Liver (tissue), 8 donors: ENCODE measurements at regions not wholly inside any gene's neighbourhood (a gene's known extent, or its start where the extent isn't known, plus 50 kb on each side); places are given as distances from the start of the nearest gene placed in this dataset.

Source experiments
- DNase-seq: peaks from one replicate; pipeline ENCODE4 v3.0.0-alpha.2; 2017; ENCODE audit warnings: low spot score
- H3K27ac ChIP-seq, 2 donors: one replicate each; pipeline ENCODE4 v1.7.0; 2013; ENCODE audit warnings: inconsistent platforms in 2 of 2, low read length in 2 of 2, control low read depth in 1 of 2, low read depth in 1 of 2, mild to moderate bottlenecking in 1 of 2
- H3K27me3 ChIP-seq, 4 donors: one replicate each; pipeline versions ENCODE4 v1.6.1 to v1.7.0; 2013; ENCODE audit warnings: low read length in 3 of 4, inconsistent platforms in 1 of 4, mild to moderate bottlenecking in 1 of 4, moderate library complexity in 1 of 4; ENCODE audit not compliant: control insufficient read depth in 4 of 4, insufficient read depth in 4 of 4
- H3K36me3 ChIP-seq, 4 donors: one replicate each; pipeline versions ENCODE4 v1.6.1 to v1.7.0; 2013; ENCODE audit warnings: low read length in 3 of 4, mild to moderate bottlenecking in 3 of 4, low read depth in 1 of 4, moderate library complexity in 1 of 4; ENCODE audit not compliant: control insufficient read depth in 4 of 4, insufficient read depth in 3 of 4
- H3K4me1 ChIP-seq, 4 donors: one replicate each; pipeline versions ENCODE4 v1.6.1 to v1.7.0; 2013; ENCODE audit warnings: low read length in 3 of 4, mild to moderate bottlenecking in 3 of 4, moderate library complexity in 1 of 4; ENCODE audit not compliant: control insufficient read depth in 4 of 4, insufficient read depth in 4 of 4
- H3K4me3 ChIP-seq, 3 donors: one replicate each; pipeline versions ENCODE4 v1.6.1 to v1.7.0; 2013; ENCODE audit warnings: low read length in 3 of 3, control low read depth in 1 of 3, low read depth in 1 of 3, mild to moderate bottlenecking in 1 of 3
- H3K9ac ChIP-seq, 2 donors: one replicate each; pipeline ENCODE4 v1.7.0; 2013; ENCODE audit warnings: low read length in 2 of 2, mild to moderate bottlenecking in 2 of 2, moderate library complexity in 2 of 2, control low read depth in 1 of 2, low read depth in 1 of 2
- H3K9me3 ChIP-seq, 4 donors: one replicate each; pipeline versions ENCODE4 v1.6.1 to v1.7.0; 2013; ENCODE audit warnings: low read length in 3 of 4; ENCODE audit not compliant: control insufficient read depth in 4 of 4
- EGR1 ChIP-seq, 2 donors: IDR thresholded peaks; 2 replicates each; pipeline ENCODE4 v1.6.1; 2016 to 2018; ENCODE audit warnings: antibody characterized with exemption in 2 of 2, low read depth in 2 of 2
- FOXA2 ChIP-seq: IDR thresholded peaks from 2 replicates; pipeline ENCODE4 v1.6.1; 2016; ENCODE audit warnings: antibody characterized with exemption
- GABPA ChIP-seq, 2 donors: IDR thresholded peaks in 1 of 2; conservative IDR thresholded peaks in 1 of 2; 2 replicates each; pipeline ENCODE4 v1.6.1; 2016; ENCODE audit warnings: antibody characterized with exemption in 2 of 2, mild to moderate bottlenecking in 1 of 2, moderate library complexity in 1 of 2
- HNF4G ChIP-seq: IDR thresholded peaks from 2 replicates; pipeline ENCODE4 v1.6.1; 2016; ENCODE audit warnings: antibody characterized with exemption
- NR2F2 ChIP-seq: IDR thresholded peaks from 2 replicates; pipeline ENCODE4 v1.6.1; 2016; ENCODE audit warnings: antibody characterized with exemption
- RAD21 ChIP-seq, 2 donors: IDR thresholded peaks; 2 replicates each; pipeline ENCODE4 v1.6.1; 2016; ENCODE audit warnings: antibody characterized with exemption in 2 of 2, mild to moderate bottlenecking in 2 of 2
- SP1 ChIP-seq: IDR thresholded peaks from 2 replicates; pipeline ENCODE4 v1.6.1; 2018; ENCODE audit warnings: antibody characterized with exemption, mild to moderate bottlenecking
- TAF1 ChIP-seq: conservative IDR thresholded peaks from 2 replicates; pipeline ENCODE4 v1.6.1; 2016; ENCODE audit warnings: antibody characterized with exemption, mild to moderate bottlenecking
- YY1 ChIP-seq: IDR thresholded peaks from 2 replicates; pipeline ENCODE4 v1.6.1; 2016; ENCODE audit warnings: antibody characterized with exemption, mild to moderate bottlenecking
- WGBS: extraction: QIAGEN DNeasy Blood & Tissue Kit; methylation state at CpG from one replicate; pipeline ENCODE4 v1.1.7; 2013; 5-methylcytosine and 5-hydroxymethylcytosine counted together
- TF ChIP-seq, protein P1 (sequence below): IDR thresholded peaks from 2 replicates; pipeline ENCODE4 v1.6.1; 2016; ENCODE audit warnings: antibody characterized with exemption
- TF ChIP-seq, protein P2 (sequence below): IDR thresholded peaks from 2 replicates; pipeline ENCODE4 v1.6.1; 2016; ENCODE audit warnings: antibody characterized with exemption, mild to moderate bottlenecking
- TF ChIP-seq, protein P3 (sequence below): IDR thresholded peaks from 2 replicates; pipeline ENCODE4 v1.6.1; 2016; ENCODE audit warnings: antibody characterized with exemption
- TF ChIP-seq, protein P4 (sequence below): IDR thresholded peaks from 2 replicates; pipeline ENCODE4 v1.6.1; 2016; ENCODE audit warnings: antibody characterized with exemption
- TF ChIP-seq, protein P5 (sequence below): fragments of 150-350 bp; IDR thresholded peaks from 2 replicates; pipeline ENCODE4 v1.5.1; 2017; ENCODE audit warnings: improper control_type of control experiment, low read depth, low read length; ENCODE audit not compliant: missing input control
- donor health status: healthy.
- donor health status: healthy.
- donor health status: healthy.
- donor health status: healthy.
- donor health status: healthy.

DNA sequence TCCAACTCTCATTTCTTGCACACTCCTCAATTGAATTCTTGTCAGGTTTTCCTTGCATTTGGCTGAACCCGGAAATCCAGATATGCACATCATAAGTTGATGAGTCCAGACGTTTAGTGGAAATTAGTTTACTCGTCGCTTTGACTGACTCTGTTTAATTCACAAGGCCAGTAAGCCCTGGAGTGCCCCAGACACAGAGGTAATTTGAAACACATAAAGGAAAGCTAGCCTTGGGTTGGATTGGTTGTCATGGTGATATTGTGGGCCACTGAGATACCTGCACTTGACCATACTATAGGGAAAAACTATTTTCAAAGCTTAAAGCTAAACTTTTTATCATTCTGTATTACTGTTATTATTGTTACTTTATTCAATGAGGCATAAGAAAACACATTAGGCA, 178.3 kb upstream of the CA10 start:
- Histone ChIP-seq H3K27me3 (peaks cover 0 to 4% (median 0%) of the 10 kb centered on the region in 4 donors), H3K4me3 (no peak overlapping the region), H3K9ac (no peak overlapping the region), H3K4me1 (no peaks in the 10 kb centered on the region), H3K9me3 (peaks cover 0 to 2% (median 0%) of the 10 kb centered on the region in 4 donors), H3K27ac (no peak overlapping the region), H3K36me3 (no peaks in the 10 kb centered on the region)
- TF ChIP-seq, protein P1, sequence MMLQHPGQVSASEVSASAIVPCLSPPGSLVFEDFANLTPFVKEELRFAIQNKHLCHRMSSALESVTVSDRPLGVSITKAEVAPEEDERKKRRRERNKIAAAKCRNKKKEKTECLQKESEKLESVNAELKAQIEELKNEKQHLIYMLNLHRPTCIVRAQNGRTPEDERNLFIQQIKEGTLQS = no peak
- TF ChIP-seq, protein P2, sequence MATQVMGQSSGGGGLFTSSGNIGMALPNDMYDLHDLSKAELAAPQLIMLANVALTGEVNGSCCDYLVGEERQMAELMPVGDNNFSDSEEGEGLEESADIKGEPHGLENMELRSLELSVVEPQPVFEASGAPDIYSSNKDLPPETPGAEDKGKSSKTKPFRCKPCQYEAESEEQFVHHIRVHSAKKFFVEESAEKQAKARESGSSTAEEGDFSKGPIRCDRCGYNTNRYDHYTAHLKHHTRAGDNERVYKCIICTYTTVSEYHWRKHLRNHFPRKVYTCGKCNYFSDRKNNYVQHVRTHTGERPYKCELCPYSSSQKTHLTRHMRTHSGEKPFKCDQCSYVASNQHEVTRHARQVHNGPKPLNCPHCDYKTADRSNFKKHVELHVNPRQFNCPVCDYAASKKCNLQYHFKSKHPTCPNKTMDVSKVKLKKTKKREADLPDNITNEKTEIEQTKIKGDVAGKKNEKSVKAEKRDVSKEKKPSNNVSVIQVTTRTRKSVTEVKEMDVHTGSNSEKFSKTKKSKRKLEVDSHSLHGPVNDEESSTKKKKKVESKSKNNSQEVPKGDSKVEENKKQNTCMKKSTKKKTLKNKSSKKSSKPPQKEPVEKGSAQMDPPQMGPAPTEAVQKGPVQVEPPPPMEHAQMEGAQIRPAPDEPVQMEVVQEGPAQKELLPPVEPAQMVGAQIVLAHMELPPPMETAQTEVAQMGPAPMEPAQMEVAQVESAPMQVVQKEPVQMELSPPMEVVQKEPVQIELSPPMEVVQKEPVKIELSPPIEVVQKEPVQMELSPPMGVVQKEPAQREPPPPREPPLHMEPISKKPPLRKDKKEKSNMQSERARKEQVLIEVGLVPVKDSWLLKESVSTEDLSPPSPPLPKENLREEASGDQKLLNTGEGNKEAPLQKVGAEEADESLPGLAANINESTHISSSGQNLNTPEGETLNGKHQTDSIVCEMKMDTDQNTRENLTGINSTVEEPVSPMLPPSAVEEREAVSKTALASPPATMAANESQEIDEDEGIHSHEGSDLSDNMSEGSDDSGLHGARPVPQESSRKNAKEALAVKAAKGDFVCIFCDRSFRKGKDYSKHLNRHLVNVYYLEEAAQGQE = no peak
- TF ChIP-seq NR2F2 (no peak), HNF4G (no peak), GABPA (IDR thresholded peaks at IDR 0.05 in 1 of 2, conservative IDR thresholded peaks at IDR 0.05 in 1 of 2) (no peak), FOXA2 (no peak)
- 63% methylated on average over 4 of the region's 4 CpGs for WGBS
- no peak for DNase-seq

DNA sequence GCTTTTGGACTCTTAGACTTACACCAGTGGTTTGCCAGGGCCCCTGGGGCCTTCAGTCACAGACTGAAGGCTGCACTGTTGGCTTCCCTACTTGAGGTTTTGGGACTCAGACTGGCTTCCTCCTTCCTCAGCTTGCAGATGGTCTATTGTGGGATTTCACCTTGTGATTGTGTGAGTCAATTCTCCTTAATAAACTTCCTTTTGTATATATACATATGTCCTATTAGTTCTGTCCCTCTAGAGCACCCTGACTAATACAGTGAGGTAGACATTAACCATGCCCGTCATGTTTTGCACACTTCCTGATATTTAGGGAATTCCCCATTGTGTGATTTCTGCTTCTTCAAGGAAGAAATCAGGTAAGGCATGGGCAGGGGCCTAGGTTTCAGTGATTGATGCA, 147.8 kb upstream of the CA10 start:
- Histone ChIP-seq H3K9me3 (no peaks in the 10 kb centered on the region), H3K9ac (no peak overlapping the region), H3K27ac (no peak overlapping the region), H3K36me3 (no peaks in the 10 kb centered on the region), H3K4me1 (no peaks in the 10 kb centered on the region), H3K4me3 (no peak overlapping the region), H3K27me3 (no peaks in the 10 kb centered on the region)
- TF ChIP-seq NR2F2 = no peak
- TF ChIP-seq EGR1 (IDR thresholded peaks at IDR 0.05; ENCODE audit: low read depth in 2 of 2) = no peak
- no peak for TF ChIP-seq GABPA (IDR thresholded peaks at IDR 0.05 in 1 of 2, conservative IDR thresholded peaks at IDR 0.05 in 1 of 2)
- no peak for TF ChIP-seq SP1
- TF ChIP-seq, protein P3, sequence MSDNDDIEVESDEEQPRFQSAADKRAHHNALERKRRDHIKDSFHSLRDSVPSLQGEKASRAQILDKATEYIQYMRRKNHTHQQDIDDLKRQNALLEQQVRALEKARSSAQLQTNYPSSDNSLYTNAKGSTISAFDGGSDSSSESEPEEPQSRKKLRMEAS = no peak
- no peak for TF ChIP-seq TAF1
- TF ChIP-seq, protein P4, sequence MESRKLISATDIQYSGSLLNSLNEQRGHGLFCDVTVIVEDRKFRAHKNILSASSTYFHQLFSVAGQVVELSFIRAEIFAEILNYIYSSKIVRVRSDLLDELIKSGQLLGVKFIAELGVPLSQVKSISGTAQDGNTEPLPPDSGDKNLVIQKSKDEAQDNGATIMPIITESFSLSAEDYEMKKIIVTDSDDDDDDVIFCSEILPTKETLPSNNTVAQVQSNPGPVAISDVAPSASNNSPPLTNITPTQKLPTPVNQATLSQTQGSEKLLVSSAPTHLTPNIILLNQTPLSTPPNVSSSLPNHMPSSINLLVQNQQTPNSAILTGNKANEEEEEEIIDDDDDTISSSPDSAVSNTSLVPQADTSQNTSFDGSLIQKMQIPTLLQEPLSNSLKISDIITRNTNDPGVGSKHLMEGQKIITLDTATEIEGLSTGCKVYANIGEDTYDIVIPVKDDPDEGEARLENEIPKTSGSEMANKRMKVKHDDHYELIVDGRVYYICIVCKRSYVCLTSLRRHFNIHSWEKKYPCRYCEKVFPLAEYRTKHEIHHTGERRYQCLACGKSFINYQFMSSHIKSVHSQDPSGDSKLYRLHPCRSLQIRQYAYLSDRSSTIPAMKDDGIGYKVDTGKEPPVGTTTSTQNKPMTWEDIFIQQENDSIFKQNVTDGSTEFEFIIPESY = no peak
- TF ChIP-seq, protein P1 = no peak
- TF ChIP-seq YY1 = no peak
- no peak for TF ChIP-seq RAD21 (IDR thresholded peaks at IDR 0.05)
- TF ChIP-seq, protein P5, sequence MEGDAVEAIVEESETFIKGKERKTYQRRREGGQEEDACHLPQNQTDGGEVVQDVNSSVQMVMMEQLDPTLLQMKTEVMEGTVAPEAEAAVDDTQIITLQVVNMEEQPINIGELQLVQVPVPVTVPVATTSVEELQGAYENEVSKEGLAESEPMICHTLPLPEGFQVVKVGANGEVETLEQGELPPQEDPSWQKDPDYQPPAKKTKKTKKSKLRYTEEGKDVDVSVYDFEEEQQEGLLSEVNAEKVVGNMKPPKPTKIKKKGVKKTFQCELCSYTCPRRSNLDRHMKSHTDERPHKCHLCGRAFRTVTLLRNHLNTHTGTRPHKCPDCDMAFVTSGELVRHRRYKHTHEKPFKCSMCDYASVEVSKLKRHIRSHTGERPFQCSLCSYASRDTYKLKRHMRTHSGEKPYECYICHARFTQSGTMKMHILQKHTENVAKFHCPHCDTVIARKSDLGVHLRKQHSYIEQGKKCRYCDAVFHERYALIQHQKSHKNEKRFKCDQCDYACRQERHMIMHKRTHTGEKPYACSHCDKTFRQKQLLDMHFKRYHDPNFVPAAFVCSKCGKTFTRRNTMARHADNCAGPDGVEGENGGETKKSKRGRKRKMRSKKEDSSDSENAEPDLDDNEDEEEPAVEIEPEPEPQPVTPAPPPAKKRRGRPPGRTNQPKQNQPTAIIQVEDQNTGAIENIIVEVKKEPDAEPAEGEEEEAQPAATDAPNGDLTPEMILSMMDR = no peak
- TF ChIP-seq HNF4G = no peak
- no peak for TF ChIP-seq FOXA2
- no peak for DNase-seq
- 65% methylated on average over 1 of the region's 1 CpG for WGBS
